Endothelial cell of umbilical vein (primary cell): ENCODE measurements at regions not wholly inside any gene's neighbourhood (a gene's known extent, or its start where the extent isn't known, plus 50 kb on each side); places are given as distances from the start of the nearest gene placed in this dataset.

ENCODE experiments used
- BruUV-seq: library from RNA; stranded (reverse); fragments of 400-500 nt; replicated peaks from 2 replicates; lab custom pipeline; 2021; lab: Mats Ljungman, UMichigan
- CTCF ChIA-PET: fragments of 300-600, 350-600 bp; sonication (Branson Sonifier 250); formaldehyde crosslinking; loops from one replicate; lab custom pipeline; 2021; ENCODE audit warnings: antibody characterized with exemption, inconsistent platforms; lab: Charles Lee
- POLR2A ChIA-PET: fragments of 300-600, 350-600 bp; sonication (Branson Sonifier 250); formaldehyde crosslinking; loops from one replicate; lab custom pipeline; 2021; ENCODE audit warnings: antibody characterized with exemption, inconsistent platforms; lab: Charles Lee
- DNase-seq: peaks from one replicate; pipeline ENCODE4 v3.0.0-alpha.2; 2011; ENCODE audit warnings: low read depth, low spot score
- FAIRE-seq: peaks from 2 replicates; lab custom pipeline; 2011; peaks lifted over from hg19 to GRCh38; lab: Jason Lieb, UNC
- H2AFZ ChIP-seq: 2 replicates; pipeline ENCODE4 v1.6.0; 2012; ENCODE audit warnings: low read depth, low read length, control low read depth, inconsistent platforms
- H3K27ac ChIP-seq: 2 replicates; pipeline ENCODE4 v1.5.1; 2011; ENCODE audit warnings: low read depth, mild to moderate bottlenecking, control low read depth, low read length, moderate library complexity; ENCODE audit not compliant: insufficient read depth
- H3K27me3 ChIP-seq, 2 experiments: 2 replicates each; pipeline versions ENCODE4 v1.6.0 to v1.6.1; 2011; ENCODE audit warnings: low read length in 2 of 2, mixed read lengths in 1 of 2; ENCODE audit not compliant: control insufficient read depth in 2 of 2, insufficient read depth in 2 of 2
- H3K36me3 ChIP-seq, 2 experiments: 2 replicates in 1 of 2; 3 replicates in 1 of 2; pipeline ENCODE4 v1.5.1; 2011; ENCODE audit warnings: low read length in 2 of 2, mild to moderate bottlenecking in 1 of 2, moderate library complexity in 1 of 2; ENCODE audit not compliant: control insufficient read depth in 2 of 2, insufficient read depth in 2 of 2; ENCODE audit errors: extremely low read depth in 1 of 2
- H3K4me1 ChIP-seq: 3 replicates; pipeline ENCODE4 v1.5.1; 2011; ENCODE audit warnings: mild to moderate bottlenecking, low read length; ENCODE audit not compliant: control insufficient read depth, insufficient read depth; ENCODE audit errors: extremely low read depth
- H3K4me2 ChIP-seq: 2 replicates; pipeline ENCODE4 v1.6.1; 2011; ENCODE audit warnings: low read length, control low read depth, mixed read lengths; ENCODE audit not compliant: insufficient read depth
- H3K4me3 ChIP-seq, 3 experiments: fragments of 200-600 bp in 1 of 3; sonication (generic), shearing (Covaris generic) in 1 of 3; replicated peaks in 1 of 3; 2 replicates each; pipeline ENCODE4 v1.5.1; 2011 to 2016; ENCODE audit warnings: control low read depth in 3 of 3, low read length in 3 of 3, mild to moderate bottlenecking in 2 of 3, inconsistent platforms in 1 of 3, low read depth in 1 of 3, moderate library complexity in 1 of 3; ENCODE audit not compliant: insufficient read depth in 1 of 3
- H3K79me2 ChIP-seq: 2 replicates; pipeline ENCODE4 v1.6.0; 2012; ENCODE audit warnings: low read length, inconsistent platforms; ENCODE audit not compliant: control insufficient read depth, insufficient read depth
- H3K9ac ChIP-seq: replicated peaks from 2 replicates; pipeline ENCODE3; 2011; ENCODE audit warnings: low read length, control low read depth; ENCODE audit not compliant: insufficient read depth; ENCODE audit errors: extremely low read depth
- H3K9me1 ChIP-seq: replicated peaks from 3 replicates; pipeline ENCODE4 v1.6.0; 2011; ENCODE audit warnings: mild to moderate bottlenecking, low read length; ENCODE audit not compliant: control insufficient read depth, insufficient read depth; ENCODE audit errors: extremely low read depth
- H3K9me3 ChIP-seq: replicated peaks from 2 replicates; pipeline ENCODE4 v1.5.1; 2012; ENCODE audit warnings: low read length, inconsistent platforms; ENCODE audit not compliant: control insufficient read depth, insufficient read depth
- H4K20me1 ChIP-seq: replicated peaks from 2 replicates; pipeline ENCODE3; 2011; ENCODE audit warnings: mild to moderate bottlenecking, low read length; ENCODE audit not compliant: control insufficient read depth, insufficient read depth; ENCODE audit errors: extremely low read depth
- EZH2 ChIP-seq: IDR thresholded peaks from 2 replicates; pipeline ENCODE4 v1.6.1; 2012; ENCODE audit warnings: borderline replicate concordance, low read depth, mild to moderate bottlenecking, moderate library complexity, low read length, inconsistent platforms; ENCODE audit not compliant: severe bottlenecking
- FOS ChIP-seq: IDR thresholded peaks from 2 replicates; pipeline ENCODE4 v1.6.1; 2011; ENCODE audit warnings: mild to moderate bottlenecking, low read length, moderate library complexity, borderline replicate concordance; ENCODE audit not compliant: insufficient read depth
- GATA2 ChIP-seq: IDR thresholded peaks from 2 replicates; pipeline ENCODE4 v1.7.0; 2011; ENCODE audit warnings: low read depth, mild to moderate bottlenecking, moderate library complexity, mixed read lengths, low read length; ENCODE audit not compliant: insufficient read length, insufficient read depth
- JUN ChIP-seq: IDR thresholded peaks from 2 replicates; pipeline ENCODE4 v1.6.1; 2011; ENCODE audit warnings: borderline replicate concordance, low read depth; ENCODE audit not compliant: insufficient read length, insufficient read depth
- MYC ChIP-seq: IDR thresholded peaks from one replicate; pipeline ENCODE4 v1.6.1; 2011; ENCODE audit warnings: mild to moderate bottlenecking, low read depth, low read length
- POLR2A ChIP-seq: IDR thresholded peaks from 2 replicates; pipeline ENCODE4 v1.6.1; 2012; ENCODE audit warnings: low read depth, mild to moderate bottlenecking, control low read depth, low read length
- POLR2AphosphoS5 ChIP-seq: IDR thresholded peaks from 2 replicates; pipeline ENCODE4 v1.6.1; 2012; ENCODE audit warnings: low read depth, mild to moderate bottlenecking, control low read depth, low read length, moderate library complexity; ENCODE audit not compliant: insufficient read depth
- dilution Hi-C: fragments of 300-500 bp; cut with MboI; formaldehyde crosslinking; loops from one replicate; pipeline ENCODE4 v1.15.0; 2019; ENCODE audit warnings: low sequenced_read_pairs; ENCODE audit not compliant: extremely low pct_ligation_motif_present
- intact Hi-C: fragments of 100-400 bp; cut with micrococcal nuclease; formaldehyde crosslinking; loops from one replicate; pipeline ENCODE4 v1.10.0; 2022
- TF ChIP-seq, protein P1 (sequence below): IDR thresholded peaks from 2 replicates; pipeline ENCODE4 v1.6.1; 2011; ENCODE audit not compliant: insufficient read depth, insufficient read length
- TF ChIP-seq, protein P2 (sequence below), 2 donors: IDR thresholded peaks; 1 replicate in 1 of 2; 2 replicates in 1 of 2; pipeline ENCODE4 v1.5.1; 2011; ENCODE audit warnings: low read length in 2 of 2, mild to moderate bottlenecking in 2 of 2, moderate library complexity in 2 of 2, control low read depth in 1 of 2, inconsistent platforms in 1 of 2, low read depth in 1 of 2; ENCODE audit not compliant: insufficient read depth in 1 of 2; ENCODE audit errors: extremely low read depth in 1 of 2

DNA sequence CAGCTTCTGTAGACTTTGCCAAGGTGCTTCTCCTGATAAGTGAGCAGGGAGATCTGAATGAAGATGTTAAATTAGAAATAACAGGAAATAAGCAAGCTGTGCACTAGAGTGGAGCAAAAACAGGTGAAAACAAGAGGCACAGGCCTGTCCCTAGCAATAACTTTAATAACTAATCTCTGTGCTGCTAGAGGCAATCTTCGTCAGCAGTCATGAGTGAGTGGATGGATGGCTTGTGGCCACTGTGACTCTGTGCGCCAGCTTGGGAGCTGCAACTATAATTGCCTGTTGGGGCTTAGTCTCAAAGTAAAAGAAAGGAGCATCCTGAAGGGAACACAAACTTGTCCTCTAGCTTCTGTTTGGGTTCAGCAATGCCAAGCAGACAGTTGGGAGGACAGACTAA, 240.3 kb downstream of the HHIPL2 start:
- CTCF ChIA-PET, result no interaction called here
- no peak for FAIRE-seq
- intact Hi-C loops (no loop called here), dilution Hi-C loops (no loop called here)
- no peak for DNase-seq
- H3K4me2 ChIP-seq, result no peak overlapping the region
- H3K36me3 ChIP-seq, result no peaks in the 10 kb centered on the region
- H2AFZ ChIP-seq, result no peak overlapping the region
- BruUV-seq, result no TSS peak
- H3K79me2 ChIP-seq, result no peaks in the 10 kb centered on the region
- no peaks in the 10 kb centered on the region for H3K9me1 ChIP-seq
- H4K20me1 ChIP-seq, result no peaks in the 10 kb centered on the region
- no peaks in the 10 kb centered on the region for H3K4me1 ChIP-seq
- H3K4me3 ChIP-seq, result no peak overlapping the region
- no peaks in the 10 kb centered on the region for H3K9me3 ChIP-seq
- TF ChIP-seq, protein P1, sequence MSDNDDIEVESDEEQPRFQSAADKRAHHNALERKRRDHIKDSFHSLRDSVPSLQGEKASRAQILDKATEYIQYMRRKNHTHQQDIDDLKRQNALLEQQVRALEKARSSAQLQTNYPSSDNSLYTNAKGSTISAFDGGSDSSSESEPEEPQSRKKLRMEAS, result no peak
- TF ChIP-seq POLR2A (no peak), MYC (no peak), GATA2 (no peak)
- H3K27ac ChIP-seq, result no peak overlapping the region
- no peaks in the 10 kb centered on the region for H3K27me3 ChIP-seq
- no peak overlapping the region for H3K9ac ChIP-seq
- POLR2A ChIA-PET, result no interaction called here

DNA sequence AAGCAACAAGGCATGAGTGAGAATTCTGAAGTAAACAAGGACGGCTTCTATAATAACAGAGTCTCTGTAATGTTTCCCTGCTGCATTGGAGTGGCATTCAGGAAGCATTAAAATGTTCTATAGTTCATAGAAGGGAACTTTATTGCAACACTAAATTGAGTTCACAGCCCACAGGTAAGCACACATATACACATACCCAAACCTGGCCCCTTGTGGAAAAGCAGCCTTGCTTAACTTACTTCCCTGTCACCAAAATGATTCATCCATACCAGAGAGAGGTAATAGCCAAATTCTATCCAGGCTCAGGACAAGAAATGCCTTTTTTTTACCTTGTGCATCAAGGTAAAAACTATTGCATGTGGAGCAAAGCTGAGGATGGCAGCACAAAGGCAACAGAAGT, 241.4 kb downstream of the HHIPL2 start:
- H3K79me2 ChIP-seq, result no peaks in the 10 kb centered on the region
- no peak overlapping the region for H3K9ac ChIP-seq
- no peaks in the 10 kb centered on the region for H4K20me1 ChIP-seq
- ChIA-PET CTCF (no interaction called here), POLR2A (no interaction called here)
- DNase-seq, result no peak
- no TSS peak for BruUV-seq
- no peaks in the 10 kb centered on the region for H3K36me3 ChIP-seq
- no peak for FAIRE-seq
- intact Hi-C loops (no loop called here), dilution Hi-C loops (no loop called here)
- no peaks in the 10 kb centered on the region for H3K27me3 ChIP-seq
- no peak overlapping the region for H2AFZ ChIP-seq
- no peak for TF ChIP-seq FOS
- TF ChIP-seq GATA2, result no peak
- TF ChIP-seq, protein P2, sequence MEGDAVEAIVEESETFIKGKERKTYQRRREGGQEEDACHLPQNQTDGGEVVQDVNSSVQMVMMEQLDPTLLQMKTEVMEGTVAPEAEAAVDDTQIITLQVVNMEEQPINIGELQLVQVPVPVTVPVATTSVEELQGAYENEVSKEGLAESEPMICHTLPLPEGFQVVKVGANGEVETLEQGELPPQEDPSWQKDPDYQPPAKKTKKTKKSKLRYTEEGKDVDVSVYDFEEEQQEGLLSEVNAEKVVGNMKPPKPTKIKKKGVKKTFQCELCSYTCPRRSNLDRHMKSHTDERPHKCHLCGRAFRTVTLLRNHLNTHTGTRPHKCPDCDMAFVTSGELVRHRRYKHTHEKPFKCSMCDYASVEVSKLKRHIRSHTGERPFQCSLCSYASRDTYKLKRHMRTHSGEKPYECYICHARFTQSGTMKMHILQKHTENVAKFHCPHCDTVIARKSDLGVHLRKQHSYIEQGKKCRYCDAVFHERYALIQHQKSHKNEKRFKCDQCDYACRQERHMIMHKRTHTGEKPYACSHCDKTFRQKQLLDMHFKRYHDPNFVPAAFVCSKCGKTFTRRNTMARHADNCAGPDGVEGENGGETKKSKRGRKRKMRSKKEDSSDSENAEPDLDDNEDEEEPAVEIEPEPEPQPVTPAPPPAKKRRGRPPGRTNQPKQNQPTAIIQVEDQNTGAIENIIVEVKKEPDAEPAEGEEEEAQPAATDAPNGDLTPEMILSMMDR (IDR thresholded peaks at IDR 0.05; ENCODE audit: extremely low read depth in 1 of 2, insufficient read depth in 1 of 2, low read depth in 1 of 2, low read length in 2 of 2), result no peak
- no peak for TF ChIP-seq EZH2
- no peak for TF ChIP-seq MYC
- no peak for TF ChIP-seq POLR2AphosphoS5
- TF ChIP-seq, protein P1, result no peak
- TF ChIP-seq POLR2A, result no peak
- no peak for TF ChIP-seq JUN
- H3K9me1 ChIP-seq, result no peaks in the 10 kb centered on the region
- no peak overlapping the region for H3K27ac ChIP-seq
- H3K9me3 ChIP-seq, result no peaks in the 10 kb centered on the region
- H3K4me2 ChIP-seq, result no peak overlapping the region
- H3K4me3 ChIP-seq, result no peak overlapping the region
- no peaks in the 10 kb centered on the region for H3K4me1 ChIP-seq
